ENCODE measurements at regions not wholly inside any gene's neighbourhood (a gene's known extent, or its start where the extent isn't known, plus 50 kb on each side); places are given as distances from the start of the nearest gene placed in this dataset.

GRCh38 chr2:236960531-236960930 is 125.2 kb upstream of the COPS8 start:
- H3K4me1 Mint-ChIP-seq = peaks cover 10% of the 10 kb centered on the region
- H3K36me3 Mint-ChIP-seq = no peaks in the 10 kb centered on the region
- H3K27me3 Mint-ChIP-seq (ENCODE audit: low read depth) = peaks cover 4% of the 10 kb centered on the region
- CTCF ChIA-PET = no interaction called here
- H3K4me3 Mint-ChIP-seq = no peak overlapping the region
- H3K9me3 Mint-ChIP-seq = peaks cover 5% of the 10 kb centered on the region; the same call in 1 of the 2 replicates
- no peak for DNase-seq (ENCODE audit: low spot score)
- no peak overlapping the region for H3K27ac Mint-ChIP-seq
- POLR2A ChIA-PET = no interaction called here
- TF ChIP-seq ZNF671 (CRISPR knock-in tag; IDR thresholded peaks at IDR 0.05) (no peak), JAZF1 (CRISPR knock-in tag; IDR thresholded peaks at IDR 0.05) (no peak), ZNF281 (CRISPR knock-in tag; IDR thresholded peaks at IDR 0.05) (no peak), CDX4 (CRISPR knock-in tag; IDR thresholded peaks at IDR 0.05; ENCODE audit: borderline replicate concordance) (no peak), CBFB (CRISPR knock-in tag; IDR thresholded peaks at IDR 0.05; ENCODE audit: low read depth) (no peak), MXD4 (CRISPR knock-in tag; IDR thresholded peaks at IDR 0.05; ENCODE audit: borderline replicate concordance) (no peak), SMAD4 (CRISPR knock-in tag; IDR thresholded peaks at IDR 0.05) (no peak), MAX (CRISPR knock-in tag; IDR thresholded peaks at IDR 0.05) (no peak), TEAD1 (CRISPR knock-in tag; IDR thresholded peaks at IDR 0.05) (no peak), PRRX2 (CRISPR knock-in tag; IDR thresholded peaks at IDR 0.05) (no peak), NR3C1 (CRISPR knock-in tag; conservative IDR thresholded peaks at IDR 0.05; ENCODE audit: low read depth) (no peak), CREB1 (CRISPR knock-in tag; IDR thresholded peaks at IDR 0.05) (no peak), PRDM15 (CRISPR knock-in tag; IDR thresholded peaks at IDR 0.05) (no peak), ZNF232 (CRISPR knock-in tag; IDR thresholded peaks at IDR 0.05) (no peak), ERG (CRISPR knock-in tag; IDR thresholded peaks at IDR 0.05) (no peak), ZNF317 (CRISPR knock-in tag; IDR thresholded peaks at IDR 0.05; ENCODE audit: borderline replicate concordance, low read depth) (no peak)
- ATAC-seq = no peak

- ATAC-seq (no peak), DNase-seq (ENCODE audit: low spot score) (no peak)
- ChIA-PET CTCF (no interaction called here), POLR2A (no interaction called here)
- peaks cover 4% of the 10 kb centered on the region for H3K27me3 Mint-ChIP-seq (ENCODE audit: low read depth)
- H3K36me3 Mint-ChIP-seq = no peaks in the 10 kb centered on the region
- no peak overlapping the region for H3K27ac Mint-ChIP-seq
- no peak overlapping the region for H3K4me3 Mint-ChIP-seq
- peaks cover 5% of the 10 kb centered on the region; the same call in 1 of the 2 replicates for H3K9me3 Mint-ChIP-seq
- peaks cover 27% of the 10 kb centered on the region for H3K4me1 Mint-ChIP-seq
- TF ChIP-seq IRF2 (CRISPR knock-in tag; IDR thresholded peaks at IDR 0.05; ENCODE audit: borderline replicate concordance, low read depth) (no peak), GRHL2 (CRISPR knock-in tag; IDR thresholded peaks at IDR 0.05; ENCODE audit: insufficient replicate concordance, severe bottlenecking) (no peak), HMGXB4 (CRISPR knock-in tag; IDR thresholded peaks at IDR 0.05) (no peak), ZBTB21 (CRISPR knock-in tag; IDR thresholded peaks at IDR 0.05; ENCODE audit: borderline replicate concordance) (no peak), ZNF425 (CRISPR knock-in tag; conservative IDR thresholded peaks at IDR 0.05) (no peak), SMAD3 (CRISPR knock-in tag; IDR thresholded peaks at IDR 0.05; ENCODE audit: borderline replicate concordance) (no peak)
These were observed 122.9 kb upstream of the COPS8 start for GRCh38 chr2:236962816-236963215.
